GM23338 (cell line): ENCODE measurements at regions not wholly inside any gene's neighbourhood (a gene's known extent, or its start where the extent isn't known, plus 50 kb on each side); places are given as distances from the start of the nearest gene placed in this dataset.

ENCODE experiments used
- ATAC-seq: fragments of 200-7000 bp; cut with Tn5 transposase; 3 replicates; pipeline ENCODE4 v1.9.1; 2020
- DNase-seq: peaks from one replicate; pipeline ENCODE4 v3.0.0-alpha.2; 2015; ENCODE audit warnings: low spot score
- H2AFZ ChIP-seq: fragments of 200-600 bp; sonication (generic); 2 replicates; pipeline ENCODE4 v1.8.0; 2016; ENCODE audit warnings: antibody characterized with exemption, mild to moderate bottlenecking, moderate library complexity
- H3F3A ChIP-seq: fragments of 200-600 bp; sonication (generic); replicated peaks from 2 replicates; pipeline ENCODE4 v1.8.0; 2017; ENCODE audit warnings: antibody characterized with exemption, mixed run types, low read depth
- H3K27ac ChIP-seq: fragments of 200-600 bp; sonication (generic); 2 replicates; pipeline ENCODE4 v1.6.1; 2016; ENCODE audit warnings: low read depth
- H3K27me3 ChIP-seq: fragments of 200-600 bp; sonication (generic); 2 replicates; pipeline ENCODE4 v1.8.0; 2016; ENCODE audit warnings: mild to moderate bottlenecking, mixed run types, moderate library complexity; ENCODE audit not compliant: insufficient read depth
- H3K36me3 ChIP-seq: fragments of 200-600 bp; sonication (generic); 2 replicates; pipeline ENCODE4 v1.8.0; 2016; ENCODE audit warnings: mild to moderate bottlenecking; ENCODE audit not compliant: insufficient read depth
- H3K4me1 ChIP-seq: fragments of 200-600 bp; sonication (generic); 2 replicates; pipeline ENCODE4 v1.8.0; 2016; ENCODE audit warnings: mild to moderate bottlenecking, moderate library complexity; ENCODE audit not compliant: insufficient read depth
- H3K4me2 ChIP-seq: fragments of 200-600 bp; sonication (generic); 2 replicates; pipeline ENCODE4 v1.7.1; 2017; ENCODE audit warnings: mixed run types
- H3K4me3 ChIP-seq: fragments of 200-600 bp; sonication (generic); 2 replicates; pipeline ENCODE4 v1.6.1; 2016; ENCODE audit warnings: mixed run types
- H3K79me2 ChIP-seq: fragments of 200-600 bp; sonication (generic); replicated peaks from 2 replicates; pipeline ENCODE4 v1.8.0; 2017; ENCODE audit warnings: mild to moderate bottlenecking; ENCODE audit not compliant: insufficient read depth
- H3K9me2 ChIP-seq: fragments of 200-600 bp; sonication (generic); 2 replicates; pipeline ENCODE4 v1.8.0; 2017; ENCODE audit not compliant: insufficient read depth
- H4K20me1 ChIP-seq: fragments of 200-600 bp; sonication (generic); replicated peaks from 2 replicates; pipeline ENCODE4 v1.8.0; 2017; ENCODE audit warnings: mild to moderate bottlenecking; ENCODE audit not compliant: insufficient read depth
- H3K27ac Mint-ChIP-seq: 2 replicates; pipeline ENCODE4 v1.8.0; 2020; ENCODE audit warnings: inconsistent platforms, mild to moderate bottlenecking, moderate library complexity, mixed read lengths
- H3K27me3 Mint-ChIP-seq: 3 replicates; pipeline ENCODE4 v1.8.0; 2022; ENCODE audit warnings: low read depth, mild to moderate bottlenecking, moderate library complexity, mixed read lengths, inconsistent platforms; ENCODE audit not compliant: insufficient read depth, poor library complexity
- H3K36me3 Mint-ChIP-seq: 3 replicates; pipeline ENCODE4 v1.8.0; 2021; ENCODE audit warnings: low read depth, mild to moderate bottlenecking, inconsistent platforms, moderate library complexity, mixed read lengths
- H3K4me1 Mint-ChIP-seq: 3 replicates; pipeline ENCODE4 v1.8.0; 2020; ENCODE audit warnings: mild to moderate bottlenecking, inconsistent platforms, mixed read lengths
- H3K4me3 Mint-ChIP-seq: 3 replicates; pipeline ENCODE4 v1.8.0; 2021; ENCODE audit warnings: moderate library complexity, mild to moderate bottlenecking, inconsistent platforms, mixed read lengths
- H3K9me3 Mint-ChIP-seq: 3 replicates; pipeline ENCODE4 v1.8.0; 2020; ENCODE audit warnings: moderate library complexity, mild to moderate bottlenecking, inconsistent platforms, mixed read lengths
- CREB1 ChIP-seq: fragments of 250-450 bp; sonication (Bioruptor Pico); IDR thresholded peaks from 2 replicates; pipeline ENCODE4 v1.5.0; 2020; ENCODE audit warnings: low read depth, mild to moderate bottlenecking, moderate library complexity
- EZH2 ChIP-seq: fragments of 200-600 bp; sonication (generic); IDR thresholded peaks from one replicate; pipeline ENCODE4 v1.8.0; 2017; ENCODE audit warnings: antibody characterized with exemption, mild to moderate bottlenecking, low read depth; ENCODE audit not compliant: unreplicated experiment
- EZH2phosphoT487 ChIP-seq: fragments of 200-600 bp; sonication (generic); IDR thresholded peaks from one replicate; pipeline ENCODE4 v1.8.1; 2018; ENCODE audit warnings: antibody characterized with exemption; ENCODE audit not compliant: unreplicated experiment
- JUNB ChIP-seq: IDR thresholded peaks from one replicate; pipeline ENCODE4 v1.6.1; 2016; ENCODE audit warnings: antibody characterized with exemption; ENCODE audit not compliant: unreplicated experiment
- NANOG ChIP-seq: IDR thresholded peaks from 2 replicates; pipeline ENCODE4 v1.6.1; 2016; ENCODE audit warnings: antibody characterized with exemption, borderline replicate concordance
- POLR2AphosphoS5 ChIP-seq: IDR thresholded peaks from 2 replicates; pipeline ENCODE4 v1.6.1; 2016; ENCODE audit warnings: antibody characterized with exemption, low read depth
- STAT1 ChIP-seq: IDR thresholded peaks from one replicate; pipeline ENCODE4 v1.6.1; 2016; ENCODE audit warnings: antibody characterized with exemption; ENCODE audit not compliant: unreplicated experiment
- ZNF114 ChIP-seq: fragments of 250-450 bp; sonication (Bioruptor Pico); IDR thresholded peaks from 2 replicates; pipeline ENCODE4 v1.5.0; 2020; ENCODE audit warnings: mild to moderate bottlenecking, moderate library complexity
- ZNF331 ChIP-seq: fragments of 250-450 bp; sonication (Bioruptor Pico); IDR thresholded peaks from 2 replicates; pipeline ENCODE4 v1.5.0; 2020; ENCODE audit warnings: low read depth, mild to moderate bottlenecking, moderate library complexity
- TF ChIP-seq, protein P1 (sequence below), 2 experiments: fragments of 200-600 bp in 1 of 2; sonication (generic) in 1 of 2; conservative IDR thresholded peaks; 2 replicates each; pipeline versions ENCODE4 v1.5.1 to v1.6.1; 2016 to 2017; ENCODE audit warnings: antibody characterized with exemption in 2 of 2, low read depth in 2 of 2, mild to moderate bottlenecking in 2 of 2, moderate library complexity in 1 of 2
- TF ChIP-seq, protein P2 (sequence below): IDR thresholded peaks from 2 replicates; pipeline ENCODE4 v1.6.1; 2016; ENCODE audit warnings: antibody characterized with exemption
- TF ChIP-seq, protein P3 (sequence below): IDR thresholded peaks from one replicate; pipeline ENCODE4 v1.6.1; 2018; ENCODE audit warnings: antibody characterized with exemption; ENCODE audit not compliant: unreplicated experiment
- TF ChIP-seq, protein P4 (sequence below): fragments of 250-450 bp; sonication (Bioruptor Pico); IDR thresholded peaks from 2 replicates; pipeline ENCODE4 v1.5.0; 2020; ENCODE audit warnings: mild to moderate bottlenecking, moderate library complexity

DNA sequence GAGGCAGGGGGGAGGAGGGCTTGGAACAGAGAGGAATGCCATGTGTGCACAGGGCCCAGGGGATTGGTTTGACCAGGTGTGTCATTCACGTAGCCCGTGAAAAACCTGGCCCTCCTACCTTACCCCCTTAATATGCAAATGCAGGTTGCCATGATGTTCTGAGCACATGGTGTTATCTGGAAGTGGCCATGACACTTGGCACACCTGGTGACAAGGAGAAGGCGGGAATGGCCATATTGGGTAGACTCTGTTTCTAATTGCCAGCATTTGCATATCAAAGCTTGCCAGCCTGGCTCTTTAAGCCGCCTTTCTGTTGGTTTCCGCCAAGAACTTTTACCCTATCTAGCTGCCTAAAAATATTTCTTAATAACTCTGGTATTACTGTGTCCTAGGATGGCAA, 202.1 kb upstream of the DPH6 start:
- Histone ChIP-seq H3K4me3 (no peak overlapping the region), H3K27ac (no peak overlapping the region), H2AFZ (no peak overlapping the region), H3K9me2 (peaks cover 10% of the 10 kb centered on the region), H3F3A (no peaks in the 10 kb centered on the region), H3K79me2 (no peaks in the 10 kb centered on the region), H4K20me1 (no peaks in the 10 kb centered on the region), H3K4me2 (no peak overlapping the region), H3K4me1 (no peaks in the 10 kb centered on the region), H3K27me3 (no peaks in the 10 kb centered on the region), H3K36me3 (no peaks in the 10 kb centered on the region)
- DNase-seq (peak; percentile 24), ATAC-seq (no peak)
- peaks cover 5% of the 10 kb centered on the region for H3K27me3 Mint-ChIP-seq
- no peak overlapping the region for H3K27ac Mint-ChIP-seq
- H3K36me3 Mint-ChIP-seq = peaks cover 8% of the 10 kb centered on the region; the same call in 2 of the 3 replicates
- H3K4me1 Mint-ChIP-seq = peaks cover 20% of the 10 kb centered on the region
- no peaks in the 10 kb centered on the region for H3K9me3 Mint-ChIP-seq
- TF ChIP-seq NANOG (no peak), JUNB (no peak), EZH2phosphoT487 (no peak), POLR2AphosphoS5 (no peak), EZH2 (no peak), STAT1 (no peak), ZNF114 (CRISPR knock-in tag) (no peak), CREB1 (no peak), ZNF331 (CRISPR knock-in tag) (no peak)
- TF ChIP-seq, protein P1, sequence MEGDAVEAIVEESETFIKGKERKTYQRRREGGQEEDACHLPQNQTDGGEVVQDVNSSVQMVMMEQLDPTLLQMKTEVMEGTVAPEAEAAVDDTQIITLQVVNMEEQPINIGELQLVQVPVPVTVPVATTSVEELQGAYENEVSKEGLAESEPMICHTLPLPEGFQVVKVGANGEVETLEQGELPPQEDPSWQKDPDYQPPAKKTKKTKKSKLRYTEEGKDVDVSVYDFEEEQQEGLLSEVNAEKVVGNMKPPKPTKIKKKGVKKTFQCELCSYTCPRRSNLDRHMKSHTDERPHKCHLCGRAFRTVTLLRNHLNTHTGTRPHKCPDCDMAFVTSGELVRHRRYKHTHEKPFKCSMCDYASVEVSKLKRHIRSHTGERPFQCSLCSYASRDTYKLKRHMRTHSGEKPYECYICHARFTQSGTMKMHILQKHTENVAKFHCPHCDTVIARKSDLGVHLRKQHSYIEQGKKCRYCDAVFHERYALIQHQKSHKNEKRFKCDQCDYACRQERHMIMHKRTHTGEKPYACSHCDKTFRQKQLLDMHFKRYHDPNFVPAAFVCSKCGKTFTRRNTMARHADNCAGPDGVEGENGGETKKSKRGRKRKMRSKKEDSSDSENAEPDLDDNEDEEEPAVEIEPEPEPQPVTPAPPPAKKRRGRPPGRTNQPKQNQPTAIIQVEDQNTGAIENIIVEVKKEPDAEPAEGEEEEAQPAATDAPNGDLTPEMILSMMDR (conservative IDR thresholded peaks at IDR 0.05; ENCODE audit: low read depth in 2 of 2) = no peak
- TF ChIP-seq, protein P2, sequence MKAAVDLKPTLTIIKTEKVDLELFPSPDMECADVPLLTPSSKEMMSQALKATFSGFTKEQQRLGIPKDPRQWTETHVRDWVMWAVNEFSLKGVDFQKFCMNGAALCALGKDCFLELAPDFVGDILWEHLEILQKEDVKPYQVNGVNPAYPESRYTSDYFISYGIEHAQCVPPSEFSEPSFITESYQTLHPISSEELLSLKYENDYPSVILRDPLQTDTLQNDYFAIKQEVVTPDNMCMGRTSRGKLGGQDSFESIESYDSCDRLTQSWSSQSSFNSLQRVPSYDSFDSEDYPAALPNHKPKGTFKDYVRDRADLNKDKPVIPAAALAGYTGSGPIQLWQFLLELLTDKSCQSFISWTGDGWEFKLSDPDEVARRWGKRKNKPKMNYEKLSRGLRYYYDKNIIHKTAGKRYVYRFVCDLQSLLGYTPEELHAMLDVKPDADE = no peak
- TF ChIP-seq, protein P3, sequence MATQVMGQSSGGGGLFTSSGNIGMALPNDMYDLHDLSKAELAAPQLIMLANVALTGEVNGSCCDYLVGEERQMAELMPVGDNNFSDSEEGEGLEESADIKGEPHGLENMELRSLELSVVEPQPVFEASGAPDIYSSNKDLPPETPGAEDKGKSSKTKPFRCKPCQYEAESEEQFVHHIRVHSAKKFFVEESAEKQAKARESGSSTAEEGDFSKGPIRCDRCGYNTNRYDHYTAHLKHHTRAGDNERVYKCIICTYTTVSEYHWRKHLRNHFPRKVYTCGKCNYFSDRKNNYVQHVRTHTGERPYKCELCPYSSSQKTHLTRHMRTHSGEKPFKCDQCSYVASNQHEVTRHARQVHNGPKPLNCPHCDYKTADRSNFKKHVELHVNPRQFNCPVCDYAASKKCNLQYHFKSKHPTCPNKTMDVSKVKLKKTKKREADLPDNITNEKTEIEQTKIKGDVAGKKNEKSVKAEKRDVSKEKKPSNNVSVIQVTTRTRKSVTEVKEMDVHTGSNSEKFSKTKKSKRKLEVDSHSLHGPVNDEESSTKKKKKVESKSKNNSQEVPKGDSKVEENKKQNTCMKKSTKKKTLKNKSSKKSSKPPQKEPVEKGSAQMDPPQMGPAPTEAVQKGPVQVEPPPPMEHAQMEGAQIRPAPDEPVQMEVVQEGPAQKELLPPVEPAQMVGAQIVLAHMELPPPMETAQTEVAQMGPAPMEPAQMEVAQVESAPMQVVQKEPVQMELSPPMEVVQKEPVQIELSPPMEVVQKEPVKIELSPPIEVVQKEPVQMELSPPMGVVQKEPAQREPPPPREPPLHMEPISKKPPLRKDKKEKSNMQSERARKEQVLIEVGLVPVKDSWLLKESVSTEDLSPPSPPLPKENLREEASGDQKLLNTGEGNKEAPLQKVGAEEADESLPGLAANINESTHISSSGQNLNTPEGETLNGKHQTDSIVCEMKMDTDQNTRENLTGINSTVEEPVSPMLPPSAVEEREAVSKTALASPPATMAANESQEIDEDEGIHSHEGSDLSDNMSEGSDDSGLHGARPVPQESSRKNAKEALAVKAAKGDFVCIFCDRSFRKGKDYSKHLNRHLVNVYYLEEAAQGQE = no peak
- TF ChIP-seq, protein P4, sequence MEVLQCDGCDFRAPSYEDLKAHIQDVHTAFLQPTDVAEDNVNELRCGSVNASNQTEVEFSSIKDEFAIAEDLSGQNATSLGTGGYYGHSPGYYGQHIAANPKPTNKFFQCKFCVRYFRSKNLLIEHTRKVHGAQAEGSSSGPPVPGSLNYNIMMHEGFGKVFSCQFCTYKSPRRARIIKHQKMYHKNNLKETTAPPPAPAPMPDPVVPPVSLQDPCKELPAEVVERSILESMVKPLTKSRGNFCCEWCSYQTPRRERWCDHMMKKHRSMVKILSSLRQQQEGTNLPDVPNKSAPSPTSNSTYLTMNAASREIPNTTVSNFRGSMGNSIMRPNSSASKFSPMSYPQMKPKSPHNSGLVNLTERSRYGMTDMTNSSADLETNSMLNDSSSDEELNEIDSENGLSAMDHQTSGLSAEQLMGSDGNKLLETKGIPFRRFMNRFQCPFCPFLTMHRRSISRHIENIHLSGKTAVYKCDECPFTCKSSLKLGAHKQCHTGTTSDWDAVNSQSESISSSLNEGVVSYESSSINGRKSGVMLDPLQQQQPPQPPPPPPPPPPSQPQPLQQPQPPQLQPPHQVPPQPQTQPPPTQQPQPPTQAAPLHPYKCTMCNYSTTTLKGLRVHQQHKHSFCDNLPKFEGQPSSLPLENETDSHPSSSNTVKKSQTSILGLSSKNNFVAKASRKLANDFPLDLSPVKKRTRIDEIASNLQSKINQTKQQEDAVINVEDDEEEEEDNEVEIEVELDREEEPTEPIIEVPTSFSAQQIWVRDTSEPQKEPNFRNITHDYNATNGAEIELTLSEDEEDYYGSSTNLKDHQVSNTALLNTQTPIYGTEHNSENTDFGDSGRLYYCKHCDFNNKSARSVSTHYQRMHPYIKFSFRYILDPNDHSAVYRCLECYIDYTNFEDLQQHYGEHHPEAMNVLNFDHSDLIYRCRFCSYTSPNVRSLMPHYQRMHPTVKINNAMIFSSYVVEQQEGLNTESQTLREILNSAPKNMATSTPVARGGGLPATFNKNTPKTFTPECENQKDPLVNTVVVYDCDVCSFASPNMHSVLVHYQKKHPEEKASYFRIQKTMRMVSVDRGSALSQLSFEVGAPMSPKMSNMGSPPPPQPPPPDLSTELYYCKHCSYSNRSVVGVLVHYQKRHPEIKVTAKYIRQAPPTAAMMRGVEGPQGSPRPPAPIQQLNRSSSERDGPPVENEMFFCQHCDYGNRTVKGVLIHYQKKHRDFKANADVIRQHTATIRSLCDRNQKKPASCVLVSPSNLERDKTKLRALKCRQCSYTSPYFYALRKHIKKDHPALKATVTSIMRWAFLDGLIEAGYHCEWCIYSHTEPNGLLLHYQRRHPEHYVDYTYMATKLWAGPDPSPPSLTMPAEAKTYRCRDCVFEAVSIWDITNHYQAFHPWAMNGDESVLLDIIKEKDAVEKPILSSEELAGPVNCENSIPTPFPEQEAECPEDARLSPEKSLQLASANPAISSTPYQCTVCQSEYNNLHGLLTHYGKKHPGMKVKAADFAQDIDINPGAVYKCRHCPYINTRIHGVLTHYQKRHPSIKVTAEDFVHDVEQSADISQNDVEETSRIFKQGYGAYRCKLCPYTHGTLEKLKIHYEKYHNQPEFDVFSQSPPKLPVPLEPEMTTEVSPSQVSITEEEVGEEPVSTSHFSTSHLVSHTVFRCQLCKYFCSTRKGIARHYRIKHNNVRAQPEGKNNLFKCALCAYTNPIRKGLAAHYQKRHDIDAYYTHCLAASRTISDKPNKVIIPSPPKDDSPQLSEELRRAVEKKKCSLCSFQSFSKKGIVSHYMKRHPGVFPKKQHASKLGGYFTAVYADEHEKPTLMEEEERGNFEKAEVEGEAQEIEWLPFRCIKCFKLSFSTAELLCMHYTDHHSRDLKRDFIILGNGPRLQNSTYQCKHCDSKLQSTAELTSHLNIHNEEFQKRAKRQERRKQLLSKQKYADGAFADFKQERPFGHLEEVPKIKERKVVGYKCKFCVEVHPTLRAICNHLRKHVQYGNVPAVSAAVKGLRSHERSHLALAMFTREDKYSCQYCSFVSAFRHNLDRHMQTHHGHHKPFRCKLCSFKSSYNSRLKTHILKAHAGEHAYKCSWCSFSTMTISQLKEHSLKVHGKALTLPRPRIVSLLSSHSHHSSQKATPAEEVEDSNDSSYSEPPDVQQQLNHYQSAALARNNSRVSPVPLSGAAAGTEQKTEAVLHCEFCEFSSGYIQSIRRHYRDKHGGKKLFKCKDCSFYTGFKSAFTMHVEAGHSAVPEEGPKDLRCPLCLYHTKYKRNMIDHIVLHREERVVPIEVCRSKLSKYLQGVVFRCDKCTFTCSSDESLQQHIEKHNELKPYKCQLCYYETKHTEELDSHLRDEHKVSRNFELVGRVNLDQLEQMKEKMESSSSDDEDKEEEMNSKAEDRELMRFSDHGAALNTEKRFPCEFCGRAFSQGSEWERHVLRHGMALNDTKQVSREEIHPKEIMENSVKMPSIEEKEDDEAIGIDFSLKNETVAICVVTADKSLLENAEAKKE (CRISPR knock-in tag) = no peak
- H3K4me3 Mint-ChIP-seq = no peak overlapping the region
